DOHH2 (cell line): ENCODE measurements at regions not wholly inside any gene's neighbourhood (a gene's known extent, or its start where the extent isn't known, plus 50 kb on each side); places are given as distances from the start of the nearest gene placed in this dataset.

Experiments used
- CTCF ChIP-seq: fragments of 200-600 bp; sonication (generic); IDR thresholded peaks from one replicate; pipeline ENCODE4 v1.5.1; 2014; ENCODE audit warnings: antibody characterized with exemption, mild to moderate bottlenecking, low read depth, low read length; ENCODE audit not compliant: poor library complexity, severe bottlenecking
- EZH2phosphoT487 ChIP-seq: fragments of 200-600 bp; sonication (generic); IDR thresholded peaks from 2 replicates; pipeline ENCODE4 v1.6.1; 2017; ENCODE audit warnings: borderline replicate concordance, mild to moderate bottlenecking, antibody characterized with exemption, low read length, moderate library complexity, mixed read lengths

DNA sequence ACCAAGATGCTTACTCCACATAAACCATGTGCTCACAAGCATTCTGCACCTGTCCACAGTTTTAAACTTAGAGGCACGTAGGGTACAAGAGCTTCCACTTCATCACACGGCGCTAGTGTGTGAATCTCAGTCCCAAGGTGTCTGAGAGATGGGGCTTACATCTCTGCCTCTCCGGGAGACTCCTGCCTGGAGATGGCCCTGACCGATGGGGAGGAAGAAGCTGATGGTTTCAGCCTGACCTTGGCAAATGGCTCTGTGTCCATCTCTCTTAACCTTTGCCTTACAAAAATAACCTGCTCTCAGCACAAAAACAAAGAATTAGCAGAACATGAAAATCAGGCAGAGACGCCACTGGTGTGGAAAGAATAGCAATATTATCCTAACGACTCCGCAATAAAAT, 559.3 kb upstream of the B3GAT1 start:
- TF ChIP-seq CTCF (no peak), EZH2phosphoT487 (no peak)
